ENCODE measurements at regions not wholly inside any gene's neighbourhood (a gene's known extent, or its start where the extent isn't known, plus 50 kb on each side); places are given as distances from the start of the nearest gene placed in this dataset.

DNA sequence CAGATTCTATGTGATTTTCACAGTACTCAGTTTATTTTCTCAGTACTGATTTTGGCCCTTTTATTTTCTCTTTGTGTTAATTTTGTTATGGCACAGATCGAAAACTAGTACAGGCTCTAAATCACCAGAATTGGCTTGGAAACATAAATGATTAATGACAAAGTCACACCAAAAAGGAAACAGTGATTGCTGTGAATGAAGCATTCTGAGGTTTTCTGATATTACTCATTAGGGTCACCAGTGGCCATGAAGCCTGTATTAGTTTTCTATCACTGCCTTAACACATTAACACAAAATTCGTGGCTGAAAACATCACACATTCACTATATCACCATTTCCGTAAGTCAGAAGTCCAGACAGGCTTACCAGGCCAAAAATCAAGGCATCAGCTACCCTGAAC lies 343.0 kb upstream of the THRB start:
- intact Hi-C loops (cut with DNase I, micrococcal nuclease) = no loop called here
- ATAC-seq = no peak
- no peaks in the 10 kb centered on the region for H3K36me3 ChIP-seq (ENCODE audit: low read depth)
- TF ChIP-seq, protein P1, sequence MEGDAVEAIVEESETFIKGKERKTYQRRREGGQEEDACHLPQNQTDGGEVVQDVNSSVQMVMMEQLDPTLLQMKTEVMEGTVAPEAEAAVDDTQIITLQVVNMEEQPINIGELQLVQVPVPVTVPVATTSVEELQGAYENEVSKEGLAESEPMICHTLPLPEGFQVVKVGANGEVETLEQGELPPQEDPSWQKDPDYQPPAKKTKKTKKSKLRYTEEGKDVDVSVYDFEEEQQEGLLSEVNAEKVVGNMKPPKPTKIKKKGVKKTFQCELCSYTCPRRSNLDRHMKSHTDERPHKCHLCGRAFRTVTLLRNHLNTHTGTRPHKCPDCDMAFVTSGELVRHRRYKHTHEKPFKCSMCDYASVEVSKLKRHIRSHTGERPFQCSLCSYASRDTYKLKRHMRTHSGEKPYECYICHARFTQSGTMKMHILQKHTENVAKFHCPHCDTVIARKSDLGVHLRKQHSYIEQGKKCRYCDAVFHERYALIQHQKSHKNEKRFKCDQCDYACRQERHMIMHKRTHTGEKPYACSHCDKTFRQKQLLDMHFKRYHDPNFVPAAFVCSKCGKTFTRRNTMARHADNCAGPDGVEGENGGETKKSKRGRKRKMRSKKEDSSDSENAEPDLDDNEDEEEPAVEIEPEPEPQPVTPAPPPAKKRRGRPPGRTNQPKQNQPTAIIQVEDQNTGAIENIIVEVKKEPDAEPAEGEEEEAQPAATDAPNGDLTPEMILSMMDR (IDR thresholded peaks at IDR 0.05) = no peak
- H3K4me1 ChIP-seq (ENCODE audit: low read depth) = no peaks in the 10 kb centered on the region
- no peaks in the 10 kb centered on the region for H3K9me3 ChIP-seq
- no peak for DNase-seq
- H3K4me3 ChIP-seq = no peak overlapping the region

- intact Hi-C loops (cut with DNase I, micrococcal nuclease) = no loop called here
- H3K4me1 ChIP-seq (ENCODE audit: low read depth) = no peaks in the 10 kb centered on the region
- H3K36me3 ChIP-seq (ENCODE audit: low read depth) = no peaks in the 10 kb centered on the region
- TF ChIP-seq, protein P1 (IDR thresholded peaks at IDR 0.05) = no peak
- DNase-seq = no peak
- H3K4me3 ChIP-seq = no peak overlapping the region
- no peak for ATAC-seq
- H3K9me3 ChIP-seq = no peaks in the 10 kb centered on the region
Measured at GRCh38 chr3:24838533-24838932, 343.9 kb upstream of the THRB start.

- H3K9me3 ChIP-seq = no peaks in the 10 kb centered on the region
- ATAC-seq (no peak), DNase-seq (no peak)
- no peaks in the 10 kb centered on the region for H3K36me3 ChIP-seq (ENCODE audit: low read depth)
- intact Hi-C loops (cut with DNase I, micrococcal nuclease) = no loop called here
- no peaks in the 10 kb centered on the region for H3K4me1 ChIP-seq (ENCODE audit: low read depth)
- no peak overlapping the region for H3K4me3 ChIP-seq
- TF ChIP-seq, protein P1 (IDR thresholded peaks at IDR 0.05) = no peak
Measured at GRCh38 chr3:24843955-24844354, 349.3 kb upstream of the THRB start.

DNA sequence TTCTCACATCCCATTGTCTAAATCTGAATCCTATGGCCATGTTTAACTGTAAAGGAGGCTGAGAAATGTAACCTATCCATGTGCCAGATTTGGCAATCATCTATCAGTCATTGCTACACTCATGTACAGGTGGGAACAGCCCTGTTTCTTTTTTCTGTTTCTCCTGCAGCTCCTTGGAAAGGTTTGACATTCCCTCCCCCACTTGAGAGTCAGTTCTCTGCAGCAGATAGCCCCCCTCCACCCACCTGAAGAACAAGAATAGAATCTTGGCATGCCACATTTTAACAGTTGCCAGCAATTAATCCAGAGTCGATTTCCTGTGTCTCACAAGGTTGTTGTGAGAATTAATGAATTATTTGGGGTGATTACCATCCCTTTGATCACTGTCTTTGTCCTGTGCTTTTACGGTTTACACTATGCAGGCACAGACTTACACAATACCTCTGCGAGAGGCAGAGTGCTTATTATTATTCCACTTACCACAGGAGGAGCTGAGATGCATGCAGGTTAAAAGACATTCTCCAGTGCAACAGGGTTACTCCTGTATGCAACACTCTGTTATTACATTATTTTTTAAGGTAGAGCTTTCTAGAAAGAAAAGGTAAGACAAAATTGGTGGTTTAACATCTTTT lies 351.0 kb upstream of the THRB start:
- Histone ChIP-seq H3K9me3 (no peaks in the 10 kb centered on the region), H3K36me3 (ENCODE audit: low read depth) (no peaks in the 10 kb centered on the region), H3K4me1 (ENCODE audit: low read depth) (no peaks in the 10 kb centered on the region), H3K4me3 (no peak overlapping the region)
- TF ChIP-seq, protein P1 (IDR thresholded peaks at IDR 0.05) = no peak
- intact Hi-C loops (cut with DNase I, micrococcal nuclease) = no loop called here
- DNase-seq (no peak), ATAC-seq (no peak)

DNA sequence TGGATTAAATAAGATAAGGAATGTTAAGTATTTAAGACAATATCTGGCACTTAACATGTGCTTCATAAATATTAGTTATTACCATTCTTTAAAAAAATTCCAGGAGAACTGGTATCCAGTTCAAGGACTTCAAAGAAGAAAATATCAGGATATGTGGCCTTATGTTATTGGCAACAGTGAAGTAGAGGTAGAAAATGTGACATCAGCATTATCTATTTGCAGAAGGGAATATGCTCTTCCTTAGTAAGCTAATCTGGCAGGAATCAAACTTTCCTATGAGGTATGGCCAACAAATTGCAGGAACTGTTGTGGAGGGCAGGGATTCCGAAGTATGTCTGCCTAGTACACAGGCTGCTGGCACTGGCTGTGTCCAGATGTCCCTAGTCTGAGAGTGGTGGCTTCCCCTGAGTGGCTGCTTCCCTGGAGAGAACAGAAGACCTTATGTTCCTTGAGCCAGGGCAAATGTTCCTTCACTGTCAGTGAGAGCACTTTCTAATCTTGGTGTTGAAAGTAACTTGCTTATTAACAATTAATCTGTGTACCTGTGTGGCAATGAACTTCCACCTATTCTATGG lies 351.7 kb upstream of the THRB start:
- H3K9me3 ChIP-seq = no peaks in the 10 kb centered on the region
- TF ChIP-seq, protein P1 (IDR thresholded peaks at IDR 0.05) = no peak
- no peak for ATAC-seq
- intact Hi-C loops (cut with DNase I, micrococcal nuclease) = no loop called here
- H3K4me3 ChIP-seq = no peak overlapping the region
- H3K36me3 ChIP-seq (ENCODE audit: low read depth) = no peaks in the 10 kb centered on the region
- DNase-seq = no peak
- no peaks in the 10 kb centered on the region for H3K4me1 ChIP-seq (ENCODE audit: low read depth)

Measured in mucosa of descending colon (tissue), 3 donors.